HEK293 (cell line): ENCODE measurements at regions not wholly inside any gene's neighbourhood (a gene's known extent, or its start where the extent isn't known, plus 50 kb on each side); places are given as distances from the start of the nearest gene placed in this dataset.

Experiments used
- ZFP37 ChIP-seq: fragments of 450-650 bp; formaldehyde crosslinking; IDR thresholded peaks from 2 replicates; pipeline ENCODE4 v1.5.1; 2016; ENCODE audit warnings: missing biosample characterization, missing genetic modification characterization
- ZNF184 ChIP-seq: fragments of 450-650 bp; IDR thresholded peaks from 2 replicates; pipeline ENCODE4 v1.5.1; 2018; ENCODE audit warnings: missing biosample characterization, mild to moderate bottlenecking, missing genetic modification characterization
- ZNF354C ChIP-seq: fragments of 450-650 bp; formaldehyde crosslinking; IDR thresholded peaks from 2 replicates; pipeline ENCODE4 v1.5.1; 2016; ENCODE audit warnings: missing biosample characterization, missing genetic modification characterization, low read depth, borderline replicate concordance
- TF ChIP-seq, protein P1 (sequence below): fragments of 450-650 bp; formaldehyde crosslinking; IDR thresholded peaks from 2 replicates; pipeline ENCODE4 v1.5.1; 2016; ENCODE audit warnings: missing biosample characterization, missing genetic modification characterization
- TF ChIP-seq, protein P2 (sequence below): fragments of 450-650 bp; formaldehyde crosslinking; IDR thresholded peaks from 2 replicates; pipeline ENCODE4 v1.5.1; 2016; ENCODE audit warnings: missing biosample characterization, missing genetic modification characterization
- TF ChIP-seq, protein P3 (sequence below): fragments of 450-650 bp; formaldehyde crosslinking; optimal IDR thresholded peaks from 2 replicates; pipeline ENCODE3; 2016; ENCODE audit warnings: missing biosample characterization, mild to moderate bottlenecking, missing genetic modification characterization

DNA sequence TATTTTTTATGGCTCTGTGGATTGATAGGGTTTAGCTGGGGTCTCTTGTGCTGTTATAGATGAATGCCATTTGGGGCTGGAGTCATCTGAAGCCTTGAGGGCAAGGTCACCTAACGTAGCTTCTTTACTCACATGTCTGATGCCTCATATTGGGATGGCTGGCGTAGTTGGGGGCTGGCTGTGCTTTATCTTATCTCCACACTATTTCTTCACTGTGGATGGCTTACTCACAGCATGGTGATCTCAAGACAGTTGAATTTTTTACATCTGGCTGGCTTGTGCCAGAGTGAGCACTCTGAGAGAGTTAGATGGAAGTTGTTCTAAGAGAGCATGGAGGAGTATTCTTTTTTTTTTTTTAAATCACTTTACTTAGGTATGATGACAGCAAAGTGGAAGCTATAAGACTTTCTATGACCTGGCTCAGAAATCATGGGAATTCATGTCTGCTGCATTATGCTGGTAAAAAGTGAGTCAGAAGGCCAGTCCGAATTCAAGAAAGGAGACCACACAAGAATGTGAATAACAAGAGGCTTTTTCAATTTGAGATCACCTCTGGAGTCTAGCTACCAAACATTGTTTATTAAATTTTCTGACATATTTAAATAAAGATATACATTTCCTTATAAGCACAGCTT is 252.4 kb upstream of the TPK1 start:
- TF ChIP-seq ZNF184 (tag by site-specific recombination) (no peak), ZFP37 (tag by site-specific recombination) (no peak), ZNF354C (tag by site-specific recombination) (no peak)
- TF ChIP-seq, protein P1, sequence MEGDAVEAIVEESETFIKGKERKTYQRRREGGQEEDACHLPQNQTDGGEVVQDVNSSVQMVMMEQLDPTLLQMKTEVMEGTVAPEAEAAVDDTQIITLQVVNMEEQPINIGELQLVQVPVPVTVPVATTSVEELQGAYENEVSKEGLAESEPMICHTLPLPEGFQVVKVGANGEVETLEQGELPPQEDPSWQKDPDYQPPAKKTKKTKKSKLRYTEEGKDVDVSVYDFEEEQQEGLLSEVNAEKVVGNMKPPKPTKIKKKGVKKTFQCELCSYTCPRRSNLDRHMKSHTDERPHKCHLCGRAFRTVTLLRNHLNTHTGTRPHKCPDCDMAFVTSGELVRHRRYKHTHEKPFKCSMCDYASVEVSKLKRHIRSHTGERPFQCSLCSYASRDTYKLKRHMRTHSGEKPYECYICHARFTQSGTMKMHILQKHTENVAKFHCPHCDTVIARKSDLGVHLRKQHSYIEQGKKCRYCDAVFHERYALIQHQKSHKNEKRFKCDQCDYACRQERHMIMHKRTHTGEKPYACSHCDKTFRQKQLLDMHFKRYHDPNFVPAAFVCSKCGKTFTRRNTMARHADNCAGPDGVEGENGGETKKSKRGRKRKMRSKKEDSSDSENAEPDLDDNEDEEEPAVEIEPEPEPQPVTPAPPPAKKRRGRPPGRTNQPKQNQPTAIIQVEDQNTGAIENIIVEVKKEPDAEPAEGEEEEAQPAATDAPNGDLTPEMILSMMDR (tag by site-specific recombination), result no peak
- TF ChIP-seq, protein P2, sequence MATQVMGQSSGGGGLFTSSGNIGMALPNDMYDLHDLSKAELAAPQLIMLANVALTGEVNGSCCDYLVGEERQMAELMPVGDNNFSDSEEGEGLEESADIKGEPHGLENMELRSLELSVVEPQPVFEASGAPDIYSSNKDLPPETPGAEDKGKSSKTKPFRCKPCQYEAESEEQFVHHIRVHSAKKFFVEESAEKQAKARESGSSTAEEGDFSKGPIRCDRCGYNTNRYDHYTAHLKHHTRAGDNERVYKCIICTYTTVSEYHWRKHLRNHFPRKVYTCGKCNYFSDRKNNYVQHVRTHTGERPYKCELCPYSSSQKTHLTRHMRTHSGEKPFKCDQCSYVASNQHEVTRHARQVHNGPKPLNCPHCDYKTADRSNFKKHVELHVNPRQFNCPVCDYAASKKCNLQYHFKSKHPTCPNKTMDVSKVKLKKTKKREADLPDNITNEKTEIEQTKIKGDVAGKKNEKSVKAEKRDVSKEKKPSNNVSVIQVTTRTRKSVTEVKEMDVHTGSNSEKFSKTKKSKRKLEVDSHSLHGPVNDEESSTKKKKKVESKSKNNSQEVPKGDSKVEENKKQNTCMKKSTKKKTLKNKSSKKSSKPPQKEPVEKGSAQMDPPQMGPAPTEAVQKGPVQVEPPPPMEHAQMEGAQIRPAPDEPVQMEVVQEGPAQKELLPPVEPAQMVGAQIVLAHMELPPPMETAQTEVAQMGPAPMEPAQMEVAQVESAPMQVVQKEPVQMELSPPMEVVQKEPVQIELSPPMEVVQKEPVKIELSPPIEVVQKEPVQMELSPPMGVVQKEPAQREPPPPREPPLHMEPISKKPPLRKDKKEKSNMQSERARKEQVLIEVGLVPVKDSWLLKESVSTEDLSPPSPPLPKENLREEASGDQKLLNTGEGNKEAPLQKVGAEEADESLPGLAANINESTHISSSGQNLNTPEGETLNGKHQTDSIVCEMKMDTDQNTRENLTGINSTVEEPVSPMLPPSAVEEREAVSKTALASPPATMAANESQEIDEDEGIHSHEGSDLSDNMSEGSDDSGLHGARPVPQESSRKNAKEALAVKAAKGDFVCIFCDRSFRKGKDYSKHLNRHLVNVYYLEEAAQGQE, result no peak
- TF ChIP-seq, protein P3, sequence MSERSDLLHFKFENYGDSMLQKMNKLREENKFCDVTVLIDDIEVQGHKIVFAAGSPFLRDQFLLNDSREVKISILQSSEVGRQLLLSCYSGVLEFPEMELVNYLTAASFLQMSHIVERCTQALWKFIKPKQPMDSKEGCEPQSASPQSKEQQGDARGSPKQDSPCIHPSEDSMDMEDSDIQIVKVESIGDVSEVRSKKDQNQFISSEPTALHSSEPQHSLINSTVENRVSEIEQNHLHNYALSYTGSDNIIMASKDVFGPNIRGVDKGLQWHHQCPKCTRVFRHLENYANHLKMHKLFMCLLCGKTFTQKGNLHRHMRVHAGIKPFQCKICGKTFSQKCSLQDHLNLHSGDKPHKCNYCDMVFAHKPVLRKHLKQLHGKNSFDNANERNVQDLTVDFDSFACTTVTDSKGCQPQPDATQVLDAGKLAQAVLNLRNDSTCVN, result no peak
